Osteocyte (in vitro differentiated cells): ENCODE measurements at regions not wholly inside any gene's neighbourhood (a gene's known extent, or its start where the extent isn't known, plus 50 kb on each side); places are given as distances from the start of the nearest gene placed in this dataset.

Experiments used
- DNase-seq: peaks from one replicate; pipeline ENCODE4 v3.0.0; 2021; ENCODE audit warnings: mixed read lengths; ENCODE audit not compliant: unreplicated experiment; ENCODE audit errors: extremely low spot score
- H3K27ac Mint-ChIP-seq: one replicate; pipeline ENCODE4 v1.8.0; 2021; ENCODE audit warnings: mild to moderate bottlenecking, mixed read lengths; ENCODE audit not compliant: unreplicated experiment
- H3K27me3 Mint-ChIP-seq: one replicate; pipeline ENCODE4 v1.8.0; 2021; ENCODE audit warnings: mixed read lengths; ENCODE audit not compliant: unreplicated experiment
- H3K36me3 Mint-ChIP-seq: one replicate; pipeline ENCODE4 v1.8.0; 2021; ENCODE audit warnings: mixed read lengths; ENCODE audit not compliant: unreplicated experiment
- H3K4me1 Mint-ChIP-seq: one replicate; pipeline ENCODE4 v1.8.0; 2021; ENCODE audit warnings: mixed read lengths; ENCODE audit not compliant: unreplicated experiment
- H3K4me3 Mint-ChIP-seq: one replicate; pipeline ENCODE4 v1.8.0; 2021; ENCODE audit warnings: mild to moderate bottlenecking, moderate library complexity, mixed read lengths; ENCODE audit not compliant: unreplicated experiment
- H3K9me3 Mint-ChIP-seq: one replicate; pipeline ENCODE4 v1.8.0; 2021; ENCODE audit warnings: mixed read lengths; ENCODE audit not compliant: unreplicated experiment
- TF ChIP-seq, protein P1 (sequence below): fragments of 200-600 bp; sonication (generic); IDR thresholded peaks from 2 replicates; pipeline ENCODE4 v1.5.0; 2021; ENCODE audit warnings: antibody characterized with exemption, mild to moderate bottlenecking, moderate library complexity

DNA sequence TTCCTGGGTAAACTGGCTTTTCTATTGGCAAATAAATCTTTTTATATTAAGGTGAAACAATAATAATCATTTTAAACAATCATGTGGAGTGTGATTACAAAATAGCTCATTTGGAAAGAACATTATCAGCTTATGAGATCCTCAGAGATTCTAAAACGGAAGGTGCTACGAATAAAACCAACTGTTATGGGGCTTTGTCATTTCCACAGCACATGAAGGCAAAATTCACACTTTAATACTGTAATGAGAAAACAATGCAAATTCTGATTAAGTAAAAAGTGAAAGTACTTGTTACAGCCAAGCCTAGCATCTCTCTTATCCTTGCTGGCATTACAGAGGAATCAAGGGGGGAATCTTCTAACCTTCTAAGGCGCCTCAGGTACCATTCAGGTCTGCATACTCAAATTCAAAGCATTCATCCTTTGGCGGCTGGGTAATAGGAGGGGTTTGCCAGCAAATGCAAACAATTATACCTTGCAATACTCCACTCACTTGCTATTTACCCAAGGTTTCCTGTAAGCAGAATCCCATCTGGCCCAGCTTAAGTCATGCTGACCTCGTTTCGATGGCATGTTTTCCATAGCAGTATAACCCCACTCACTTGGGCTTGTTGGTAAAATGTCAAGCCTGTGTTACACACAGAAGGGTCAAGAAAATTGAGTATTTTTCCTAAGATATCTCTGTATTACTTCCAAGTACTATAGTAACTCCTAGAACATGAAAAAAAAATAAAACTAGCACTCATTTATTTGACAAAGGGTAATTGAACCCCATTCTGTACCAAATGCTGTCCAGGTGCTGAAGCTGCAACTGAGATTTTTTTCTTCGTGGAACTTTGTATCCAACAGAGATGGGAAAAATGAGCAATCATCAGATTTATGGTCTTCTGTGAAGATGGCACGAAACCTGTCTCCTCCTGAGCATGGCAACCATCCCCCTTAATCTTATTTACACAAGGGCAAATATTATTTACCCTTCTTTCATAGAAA, 183.7 kb upstream of the LMCD1 start:
- DNase-seq = no peak
- Mint-ChIP-seq H3K36me3 (no peaks in the 10 kb centered on the region), H3K9me3 (no peaks in the 10 kb centered on the region), H3K27me3 (no peaks in the 10 kb centered on the region), H3K4me1 (peaks cover 2% of the 10 kb centered on the region), H3K4me3 (no peak overlapping the region), H3K27ac (no peak overlapping the region)
- TF ChIP-seq, protein P1, sequence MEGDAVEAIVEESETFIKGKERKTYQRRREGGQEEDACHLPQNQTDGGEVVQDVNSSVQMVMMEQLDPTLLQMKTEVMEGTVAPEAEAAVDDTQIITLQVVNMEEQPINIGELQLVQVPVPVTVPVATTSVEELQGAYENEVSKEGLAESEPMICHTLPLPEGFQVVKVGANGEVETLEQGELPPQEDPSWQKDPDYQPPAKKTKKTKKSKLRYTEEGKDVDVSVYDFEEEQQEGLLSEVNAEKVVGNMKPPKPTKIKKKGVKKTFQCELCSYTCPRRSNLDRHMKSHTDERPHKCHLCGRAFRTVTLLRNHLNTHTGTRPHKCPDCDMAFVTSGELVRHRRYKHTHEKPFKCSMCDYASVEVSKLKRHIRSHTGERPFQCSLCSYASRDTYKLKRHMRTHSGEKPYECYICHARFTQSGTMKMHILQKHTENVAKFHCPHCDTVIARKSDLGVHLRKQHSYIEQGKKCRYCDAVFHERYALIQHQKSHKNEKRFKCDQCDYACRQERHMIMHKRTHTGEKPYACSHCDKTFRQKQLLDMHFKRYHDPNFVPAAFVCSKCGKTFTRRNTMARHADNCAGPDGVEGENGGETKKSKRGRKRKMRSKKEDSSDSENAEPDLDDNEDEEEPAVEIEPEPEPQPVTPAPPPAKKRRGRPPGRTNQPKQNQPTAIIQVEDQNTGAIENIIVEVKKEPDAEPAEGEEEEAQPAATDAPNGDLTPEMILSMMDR = no peak

DNA sequence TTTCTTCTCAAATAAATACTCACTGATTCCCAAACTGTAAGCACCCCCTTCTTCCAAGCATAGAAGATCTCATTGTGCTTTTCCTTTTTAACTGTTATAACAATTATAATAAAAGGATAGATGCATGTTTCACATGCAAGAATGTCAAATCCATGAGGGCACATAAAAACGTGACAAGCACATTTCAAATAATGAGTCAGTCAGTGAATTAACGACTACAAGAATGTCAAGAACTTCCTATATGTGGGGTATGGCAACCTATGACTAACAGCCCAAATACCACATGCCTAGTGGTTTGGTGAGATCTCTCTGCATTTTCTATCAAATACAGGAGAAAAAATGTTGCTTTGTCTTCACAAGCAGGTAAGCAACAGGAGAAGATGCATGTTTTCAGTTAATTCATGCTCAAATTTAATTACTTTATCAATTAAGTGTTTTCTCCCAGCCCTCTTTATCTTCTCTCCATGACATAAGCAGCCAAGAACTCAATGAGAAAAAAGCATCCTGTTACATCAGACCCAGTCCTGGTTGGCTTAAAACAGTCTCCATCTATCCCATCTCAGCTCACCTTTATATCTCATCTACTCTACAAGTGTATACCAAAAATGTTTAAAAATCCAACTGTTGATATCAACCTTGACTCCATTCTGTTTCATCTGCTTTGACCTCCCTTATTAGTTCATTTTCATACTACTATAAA, 181.5 kb upstream of the LMCD1 start:
- H3K27me3 Mint-ChIP-seq = no peaks in the 10 kb centered on the region
- no peak overlapping the region for H3K27ac Mint-ChIP-seq
- TF ChIP-seq, protein P1 = no peak
- H3K9me3 Mint-ChIP-seq = no peaks in the 10 kb centered on the region
- no peak overlapping the region for H3K4me3 Mint-ChIP-seq
- DNase-seq = no peak
- no peaks in the 10 kb centered on the region for H3K36me3 Mint-ChIP-seq
- peaks cover 2% of the 10 kb centered on the region for H3K4me1 Mint-ChIP-seq

DNA sequence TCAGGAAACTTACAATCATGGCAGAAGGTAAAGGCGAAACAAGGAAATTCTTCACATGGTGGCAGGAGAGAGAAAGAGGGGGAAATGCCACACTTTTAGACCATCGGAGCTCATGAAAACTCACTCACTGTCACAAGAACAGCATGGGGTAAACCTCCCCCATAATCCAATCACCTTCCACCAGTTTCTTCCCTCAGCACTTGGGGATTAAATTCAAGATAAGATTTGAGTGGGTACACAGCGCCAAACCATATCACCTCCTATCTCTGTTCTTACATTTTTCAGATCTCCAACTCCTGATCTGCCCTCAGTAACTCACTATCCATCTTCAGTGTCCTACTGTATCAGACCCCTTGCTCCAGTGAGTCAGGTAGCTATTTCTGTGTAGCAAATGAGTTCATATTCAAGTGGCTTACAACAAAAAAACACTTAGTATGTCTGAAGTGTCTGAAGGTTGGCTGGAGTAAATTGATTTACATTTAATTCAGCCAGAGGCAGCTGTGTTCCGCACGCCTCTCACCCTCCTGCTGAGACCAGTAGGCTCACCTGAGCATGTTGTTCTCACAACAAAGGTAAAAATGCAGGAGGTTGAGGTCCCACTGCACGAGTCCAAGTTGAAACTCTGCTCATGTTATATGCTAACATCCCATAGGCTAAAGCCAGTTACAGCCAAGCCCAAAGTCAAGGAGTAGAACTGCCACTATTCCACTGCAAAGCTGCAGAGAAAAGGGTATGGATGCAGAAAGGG, 180.7 kb upstream of the LMCD1 start:
- no peaks in the 10 kb centered on the region for H3K36me3 Mint-ChIP-seq
- H3K4me1 Mint-ChIP-seq = peaks cover 2% of the 10 kb centered on the region
- no peaks in the 10 kb centered on the region for H3K9me3 Mint-ChIP-seq
- TF ChIP-seq, protein P1 = no peak
- no peak overlapping the region for H3K4me3 Mint-ChIP-seq
- DNase-seq = no peak
- no peak overlapping the region for H3K27ac Mint-ChIP-seq
- H3K27me3 Mint-ChIP-seq = no peaks in the 10 kb centered on the region

DNA sequence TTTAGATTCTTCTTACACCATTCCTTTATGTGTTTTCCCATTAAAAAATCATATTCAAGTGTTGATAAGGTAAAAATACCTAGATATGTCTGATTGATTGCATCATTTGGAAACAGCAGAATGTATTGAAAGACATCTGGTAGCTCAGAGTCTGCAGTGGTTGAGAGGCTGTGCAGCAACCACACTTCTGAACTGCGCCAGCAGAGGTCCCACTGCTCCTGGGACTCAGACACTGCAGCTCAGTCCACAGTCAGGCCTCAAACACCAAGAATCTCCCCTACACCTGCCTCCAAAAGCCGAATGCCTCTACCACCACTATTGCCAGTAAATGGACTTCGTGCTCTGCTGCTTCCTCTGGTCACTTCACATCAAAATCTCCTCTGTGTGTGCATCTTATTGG, 176.9 kb upstream of the LMCD1 start:
- Mint-ChIP-seq H3K27me3 (no peaks in the 10 kb centered on the region), H3K36me3 (no peaks in the 10 kb centered on the region), H3K4me1 (peaks cover 2% of the 10 kb centered on the region), H3K9me3 (no peaks in the 10 kb centered on the region), H3K27ac (no peak overlapping the region), H3K4me3 (no peak overlapping the region)
- TF ChIP-seq, protein P1 = peak; percentile 63
- DNase-seq = no peak
